Gastroesophageal sphincter (tissue), 4 donors: ENCODE measurements at regions not wholly inside any gene's neighbourhood (a gene's known extent, or its start where the extent isn't known, plus 50 kb on each side); places are given as distances from the start of the nearest gene placed in this dataset.

Experiments
- ATAC-seq: fragments of 150-250 bp; one replicate; pipeline ENCODE4 v1.9.1; 2016; ENCODE audit warnings: mild to moderate bottlenecking, moderate library complexity
- H3K27ac ChIP-seq, 4 donors: fragments of 200-600 bp; sonication (generic) in 3 of 4; 1 replicate in 3 of 4; 2 replicates in 1 of 4; pipeline ENCODE4 v1.5.1; 2016 to 2019
- H3K27me3 ChIP-seq: fragments of 200-600 bp; sonication (generic); one replicate; pipeline ENCODE4 v1.5.1; 2019
- H3K36me3 ChIP-seq, 2 donors: fragments of 200-600 bp; sonication (generic); one replicate each; pipeline ENCODE4 v1.5.1; 2019; ENCODE audit warnings: control low read depth in 1 of 2
- H3K4me1 ChIP-seq, 3 donors: fragments of 200-600 bp; sonication (generic); 1 replicate in 2 of 3; 2 replicates in 1 of 3; pipeline ENCODE4 v1.5.1; 2016 to 2019; ENCODE audit warnings: control low read depth in 2 of 3
- H3K4me3 ChIP-seq, 2 donors: fragments of 200-600 bp; sonication (generic); one replicate each; pipeline ENCODE4 v1.5.1; 2019; ENCODE audit warnings: mild to moderate bottlenecking in 1 of 2, moderate library complexity in 1 of 2
- H3K9me3 ChIP-seq, 3 donors: fragments of 200-600 bp; sonication (generic); one replicate each; pipeline ENCODE4 v1.5.1; 2017 to 2019; ENCODE audit warnings: control low read depth in 2 of 3
- EP300 ChIP-seq: sonication (generic); formaldehyde crosslinking; IDR thresholded peaks from one replicate; pipeline ENCODE4 v1.6.1; 2017; ENCODE audit warnings: antibody characterized with exemption, mild to moderate bottlenecking
- POLR2A ChIP-seq, 2 donors: fragments of 450-650 bp; IDR thresholded peaks; one replicate each; pipeline ENCODE4 v1.6.1; 2017; ENCODE audit warnings: antibody characterized with exemption in 2 of 2, mild to moderate bottlenecking in 2 of 2, moderate library complexity in 1 of 2
- POLR2AphosphoS5 ChIP-seq: sonication (generic); formaldehyde crosslinking; IDR thresholded peaks from one replicate; pipeline ENCODE4 v1.6.1; 2017; ENCODE audit warnings: antibody characterized with exemption
- whole genome bisulfite sequencing, 2 donors: methylation state at CpG; one replicate each; pipeline ENCODE4 v1.1.5; 2018; ENCODE audit warnings: low coverage in 1 of 2; 5-methylcytosine and 5-hydroxymethylcytosine counted together
- TF ChIP-seq, protein P1 (sequence below), 4 experiments: fragments of 200-600 bp in 2 of 4; fragments of 450-650 bp in 2 of 4; sonication (generic) in 1 of 4; IDR thresholded peaks; one replicate each; pipeline ENCODE4 v1.5.1; 2017 to 2019; ENCODE audit warnings: antibody characterized with exemption in 4 of 4, mild to moderate bottlenecking in 2 of 4, moderate library complexity in 2 of 4

DNA sequence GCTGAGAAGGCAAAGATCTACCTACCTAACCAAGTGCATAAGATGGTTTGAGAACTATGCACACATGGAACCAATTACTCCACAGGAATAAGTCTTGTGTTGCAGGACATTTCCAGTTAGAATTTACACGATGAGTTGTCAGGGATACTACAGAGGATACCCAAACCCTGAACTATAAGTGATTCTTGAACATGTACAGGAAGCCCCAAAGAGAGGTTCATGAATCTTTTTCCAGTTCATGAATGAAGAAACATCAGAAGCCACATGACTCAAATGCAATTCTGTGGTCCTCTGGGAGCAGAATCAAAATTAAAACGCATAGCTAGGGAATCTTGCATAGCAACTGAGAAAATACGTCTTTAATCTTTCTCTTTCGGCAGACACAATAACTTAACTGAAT, 114.1 kb upstream of the LMCD1 start:
- Histone ChIP-seq H3K9me3 (no peaks in the 10 kb centered on the region), H3K4me3 (no peak overlapping the region), H3K27ac (no peak overlapping the region), H3K4me1 (no peaks in the 10 kb centered on the region), H3K36me3 (no peaks in the 10 kb centered on the region), H3K27me3 (no peaks in the 10 kb centered on the region)
- TF ChIP-seq POLR2AphosphoS5, result no peak
- no peak for TF ChIP-seq EP300
- TF ChIP-seq POLR2A (IDR thresholded peaks at IDR 0.05), result no peak
- TF ChIP-seq, protein P1, sequence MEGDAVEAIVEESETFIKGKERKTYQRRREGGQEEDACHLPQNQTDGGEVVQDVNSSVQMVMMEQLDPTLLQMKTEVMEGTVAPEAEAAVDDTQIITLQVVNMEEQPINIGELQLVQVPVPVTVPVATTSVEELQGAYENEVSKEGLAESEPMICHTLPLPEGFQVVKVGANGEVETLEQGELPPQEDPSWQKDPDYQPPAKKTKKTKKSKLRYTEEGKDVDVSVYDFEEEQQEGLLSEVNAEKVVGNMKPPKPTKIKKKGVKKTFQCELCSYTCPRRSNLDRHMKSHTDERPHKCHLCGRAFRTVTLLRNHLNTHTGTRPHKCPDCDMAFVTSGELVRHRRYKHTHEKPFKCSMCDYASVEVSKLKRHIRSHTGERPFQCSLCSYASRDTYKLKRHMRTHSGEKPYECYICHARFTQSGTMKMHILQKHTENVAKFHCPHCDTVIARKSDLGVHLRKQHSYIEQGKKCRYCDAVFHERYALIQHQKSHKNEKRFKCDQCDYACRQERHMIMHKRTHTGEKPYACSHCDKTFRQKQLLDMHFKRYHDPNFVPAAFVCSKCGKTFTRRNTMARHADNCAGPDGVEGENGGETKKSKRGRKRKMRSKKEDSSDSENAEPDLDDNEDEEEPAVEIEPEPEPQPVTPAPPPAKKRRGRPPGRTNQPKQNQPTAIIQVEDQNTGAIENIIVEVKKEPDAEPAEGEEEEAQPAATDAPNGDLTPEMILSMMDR (IDR thresholded peaks at IDR 0.05), result no peak
- 37 to 60% methylated on average over 4 of the region's 4 CpGs for WGBS, 2 donors
- no peak for ATAC-seq

DNA sequence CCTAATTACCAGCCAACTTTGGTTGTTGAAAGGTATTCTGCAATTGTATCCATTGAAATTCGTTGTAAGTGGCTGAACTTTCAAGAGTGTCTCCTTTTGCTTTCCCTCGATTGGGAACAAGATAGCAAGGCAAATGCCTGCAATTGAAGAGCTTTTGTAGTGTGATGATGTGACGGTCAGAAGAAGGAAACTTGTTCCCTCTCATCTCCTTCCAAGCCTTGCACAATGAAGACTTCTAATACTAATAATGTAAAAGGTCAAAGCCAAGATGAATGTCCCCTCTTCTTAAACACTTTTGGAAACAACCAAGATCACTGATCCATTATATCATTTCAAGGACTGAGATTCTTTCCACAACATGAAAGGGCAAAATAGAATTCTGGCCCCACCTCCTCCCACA, 101.9 kb upstream of the LMCD1 start:
- WGBS, 2 donors, result 57% methylated on average over 3 of the region's 3 CpGs; no CpG with 5 or more reads in 1 of the 2 donors
- ATAC-seq, result no peak
- Histone ChIP-seq H3K27ac (no peak overlapping the region), H3K27me3 (no peaks in the 10 kb centered on the region), H3K4me1 (no peaks in the 10 kb centered on the region), H3K36me3 (no peaks in the 10 kb centered on the region), H3K9me3 (peaks cover 0 to 5% (median 0%) of the 10 kb centered on the region in 3 donors), H3K4me3 (no peak overlapping the region)
- TF ChIP-seq, protein P1 (IDR thresholded peaks at IDR 0.05), result no peak
- TF ChIP-seq POLR2AphosphoS5 (no peak), EP300 (no peak), POLR2A (IDR thresholded peaks at IDR 0.05) (no peak)

DNA sequence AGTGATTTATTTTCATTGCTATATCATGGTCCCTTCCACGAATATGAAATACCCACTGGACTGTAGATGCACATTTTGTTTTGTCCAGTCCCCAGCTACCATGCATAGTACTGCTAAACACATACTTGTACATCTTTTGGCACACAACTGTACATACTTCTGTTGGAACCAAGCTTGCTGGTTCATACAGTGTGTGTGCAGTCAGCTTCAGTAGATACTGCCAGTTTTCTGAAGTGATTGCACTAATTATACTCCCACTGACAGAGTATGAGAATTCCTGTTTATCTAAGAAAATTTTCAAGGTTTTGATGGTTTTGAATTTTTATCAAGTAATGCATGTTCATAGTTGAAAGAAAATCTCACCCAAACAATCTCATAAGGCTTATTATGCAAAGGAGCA, 100.7 kb upstream of the LMCD1 start:
- Histone ChIP-seq H3K4me3 (no peak overlapping the region), H3K4me1 (no peaks in the 10 kb centered on the region), H3K36me3 (no peaks in the 10 kb centered on the region), H3K9me3 (peaks cover 0 to 6% (median 0%) of the 10 kb centered on the region in 3 donors), H3K27ac (no peak overlapping the region), H3K27me3 (no peaks in the 10 kb centered on the region)
- TF ChIP-seq POLR2AphosphoS5, result no peak
- WGBS, 2 donors, result 43 to 60% methylated on average over 1 of the region's 1 CpG
- no peak for ATAC-seq

DNA sequence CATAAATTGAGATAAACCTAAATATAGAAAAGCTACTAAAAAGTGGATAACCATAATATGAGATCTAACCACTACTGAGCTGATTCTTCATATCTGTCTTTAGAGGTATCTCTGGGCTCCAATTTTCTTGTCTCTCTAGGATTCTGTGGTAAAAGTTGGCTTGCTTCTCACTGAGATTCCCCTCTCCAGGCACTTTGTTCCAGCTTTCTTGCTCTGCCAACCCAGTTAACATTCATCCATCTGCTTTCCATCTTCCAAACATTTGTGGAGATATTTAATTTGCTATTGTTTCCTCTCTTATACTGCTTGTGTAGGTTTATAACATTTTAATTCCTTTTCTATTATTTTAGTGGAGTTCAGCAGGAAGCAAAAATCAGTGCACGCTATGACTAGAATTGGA, 97.6 kb upstream of the LMCD1 start:
- ATAC-seq, result no peak
- Histone ChIP-seq H3K27ac (no peak overlapping the region), H3K9me3 (peaks cover 0 to 21% (median 0%) of the 10 kb centered on the region in 3 donors), H3K27me3 (no peaks in the 10 kb centered on the region), H3K4me1 (no peaks in the 10 kb centered on the region), H3K36me3 (no peaks in the 10 kb centered on the region), H3K4me3 (no peak overlapping the region)
- WGBS, 2 donors, result 92 to 100% methylated on average over 1 of the region's 1 CpG
- TF ChIP-seq, protein P1 (IDR thresholded peaks at IDR 0.05), result no peak
- TF ChIP-seq EP300 (no peak), POLR2A (IDR thresholded peaks at IDR 0.05) (no peak), POLR2AphosphoS5 (no peak)

- no peak for ATAC-seq
- 89 to 92% methylated on average over 2 of the region's 2 CpGs for WGBS, 2 donors
- H3K4me1 ChIP-seq, result no peaks in the 10 kb centered on the region
- no peaks in the 10 kb centered on the region for H3K36me3 ChIP-seq
- H3K9me3 ChIP-seq, result peaks cover 0 to 21% (median 0%) of the 10 kb centered on the region in 3 donors
- TF ChIP-seq POLR2A (IDR thresholded peaks at IDR 0.05) (no peak), EP300 (no peak)
- TF ChIP-seq, protein P1 (IDR thresholded peaks at IDR 0.05), result no peak
- H3K27me3 ChIP-seq, result no peaks in the 10 kb centered on the region
- H3K4me3 ChIP-seq, result no peak overlapping the region
- no peak overlapping the region for H3K27ac ChIP-seq
These were observed 96.5 kb upstream of the LMCD1 start for GRCh38 chr3:8405144-8405543.
